GM21786 (cell line): ENCODE measurements at regions not wholly inside any gene's neighbourhood (a gene's known extent, or its start where the extent isn't known, plus 50 kb on each side); places are given as distances from the start of the nearest gene placed in this dataset.

Experiments
- ATAC-seq: cut with Tn5 transposase; IDR thresholded peaks from one replicate; pipeline ENCODE4 v1.9.1; 2021; ENCODE audit not compliant: unreplicated experiment

DNA sequence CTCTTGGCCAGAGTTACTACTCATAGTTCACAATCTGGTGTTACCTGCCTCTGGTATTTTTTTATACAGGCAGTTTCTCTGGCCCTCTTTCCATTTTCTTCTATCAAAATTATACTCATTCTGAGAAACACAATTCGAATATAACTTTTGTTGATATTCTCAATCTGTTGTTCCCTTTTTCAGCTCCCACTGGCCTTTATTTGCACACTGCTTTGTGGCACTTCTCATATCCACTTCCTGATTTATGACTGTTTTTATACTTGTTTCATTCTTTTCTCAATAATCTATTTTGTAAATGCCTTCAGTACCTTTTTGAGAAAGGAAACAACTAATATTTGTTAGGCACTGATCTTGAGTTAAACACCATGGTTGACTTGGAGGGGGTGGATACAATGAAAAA is 93.8 kb upstream of the HDAC9 start:
- ATAC-seq: no peak

GRCh38 chr7:18402488-18403183 is 92.9 kb upstream of the HDAC9 start:
- ATAC-seq: no peak

- no peak for ATAC-seq
These were observed 89.8 kb upstream of the HDAC9 start for GRCh38 chr7:18405726-18406125.

- ATAC-seq: no peak
These were observed 88.2 kb upstream of the HDAC9 start for GRCh38 chr7:18407385-18407784.

DNA sequence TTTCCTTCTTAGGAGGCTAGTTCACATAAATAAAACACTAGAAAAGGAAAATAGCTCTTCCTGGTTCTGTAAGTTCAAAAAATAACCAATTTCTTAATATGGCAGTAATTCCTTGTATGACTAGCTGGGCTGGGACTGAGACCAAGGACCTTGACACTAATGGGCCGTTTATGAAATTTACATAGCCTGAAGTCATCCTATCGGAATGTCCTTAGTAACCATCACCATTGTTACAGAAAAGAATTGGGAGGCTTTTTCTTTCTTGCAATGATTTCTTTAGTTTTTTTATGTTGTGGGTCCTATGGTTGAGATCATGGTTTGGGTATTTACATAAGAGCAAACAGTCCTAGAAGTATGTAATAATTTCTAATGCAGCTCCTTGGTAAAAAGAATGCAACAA is 87.1 kb upstream of the HDAC9 start:
- ATAC-seq: no peak

GRCh38 chr7:18408868-18409267 is 86.7 kb upstream of the HDAC9 start:
- ATAC-seq: no peak

GRCh38 chr7:18413447-18413846 is 82.1 kb upstream of the HDAC9 start:
- no peak for ATAC-seq

DNA sequence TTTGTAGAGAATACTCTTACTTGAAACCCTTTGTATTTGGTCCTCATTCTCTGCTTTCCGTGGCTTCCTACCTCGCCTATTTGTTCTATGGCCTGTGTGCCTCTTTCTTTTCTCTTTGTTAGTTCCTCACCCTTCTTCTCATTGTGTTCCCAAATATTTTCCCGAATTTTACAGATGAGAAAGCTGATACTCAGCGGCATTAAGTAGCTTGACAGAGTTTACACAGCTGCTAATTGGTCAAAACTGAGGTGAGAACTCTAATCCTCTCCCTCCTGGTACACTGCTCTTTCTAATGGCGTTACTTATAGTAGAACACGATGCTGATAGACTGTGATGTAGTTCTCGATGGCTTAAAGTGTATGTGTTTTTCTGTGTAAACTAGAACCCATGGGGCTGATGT is 80.7 kb upstream of the HDAC9 start:
- ATAC-seq: no peak

- ATAC-seq: no peak
These were observed 78.6 kb upstream of the HDAC9 start for GRCh38 chr7:18416988-18417387.

DNA sequence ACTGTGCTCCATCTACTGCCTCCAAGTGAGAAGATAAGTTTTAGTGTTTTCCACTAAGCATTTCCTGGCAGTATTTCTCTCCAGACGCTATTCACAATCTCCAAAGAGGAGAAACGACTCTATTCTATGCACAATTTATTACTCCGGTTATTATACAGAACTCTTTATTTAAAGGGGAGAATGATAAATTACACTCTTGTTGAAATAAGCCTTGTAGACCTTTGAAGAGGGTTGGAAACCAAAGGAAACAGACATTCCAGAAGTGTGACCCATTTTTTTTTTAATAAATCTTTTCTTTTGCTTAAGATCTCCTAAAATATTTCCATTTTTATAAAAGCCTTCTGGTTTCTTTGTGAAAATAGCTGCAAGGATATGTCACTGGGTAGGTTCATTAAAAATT is 76.1 kb upstream of the HDAC9 start:
- no peak for ATAC-seq

DNA sequence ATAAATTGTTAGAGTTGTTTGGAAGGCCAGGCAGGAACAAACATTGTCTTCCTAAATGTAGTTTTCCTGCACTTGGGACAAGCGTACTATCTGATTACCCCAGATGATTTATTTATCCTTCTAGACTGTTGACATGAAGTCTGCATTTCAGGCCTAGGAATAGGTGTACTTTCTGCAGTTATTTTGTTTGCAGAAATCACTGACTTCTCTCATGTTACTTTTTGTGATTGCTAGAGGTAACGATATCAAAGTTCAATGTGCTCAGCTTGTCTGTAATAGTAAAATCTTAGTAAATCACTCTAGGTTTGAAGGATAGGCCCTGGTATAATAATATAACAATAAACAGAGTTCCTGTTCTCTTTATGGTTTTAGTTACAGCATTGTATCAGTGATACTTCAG is 75.4 kb upstream of the HDAC9 start:
- ATAC-seq: no peak

- ATAC-seq: no peak
These were observed 74.8 kb upstream of the HDAC9 start for GRCh38 chr7:18420748-18421147.

GRCh38 chr7:18421297-18422002 is 74.1 kb upstream of the HDAC9 start:
- no peak for ATAC-seq

- no peak for ATAC-seq
These were observed 70.3 kb upstream of the HDAC9 start for GRCh38 chr7:18425227-18425626.

DNA sequence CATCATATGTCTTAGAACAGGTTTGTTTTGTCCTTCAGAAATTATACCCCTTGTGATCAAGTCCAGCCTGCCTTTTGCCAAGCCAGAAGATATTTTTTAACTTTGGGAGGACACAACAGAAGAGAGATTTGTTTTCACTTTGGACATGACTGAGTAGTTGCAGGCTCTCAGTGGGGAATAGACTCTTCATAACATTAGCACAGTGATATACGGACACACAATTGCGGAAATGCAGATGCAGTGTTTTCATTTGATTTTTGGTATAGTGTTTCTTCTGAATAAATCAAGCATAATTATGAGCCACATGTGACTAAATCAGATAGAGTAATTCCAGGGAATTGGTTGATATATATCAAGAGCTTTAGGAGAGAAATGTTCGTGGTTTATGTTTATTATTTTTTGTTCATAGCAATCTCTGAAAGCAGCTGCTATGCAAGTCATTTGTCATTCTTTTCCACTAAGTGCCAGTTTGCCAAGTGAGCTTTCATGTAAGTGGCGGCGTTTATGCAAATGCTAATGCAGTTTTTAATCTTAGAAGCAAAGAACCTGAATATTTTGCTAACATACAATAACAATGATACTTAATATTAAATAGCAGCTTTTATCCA is 69.6 kb upstream of the HDAC9 start:
- ATAC-seq: no peak

DNA sequence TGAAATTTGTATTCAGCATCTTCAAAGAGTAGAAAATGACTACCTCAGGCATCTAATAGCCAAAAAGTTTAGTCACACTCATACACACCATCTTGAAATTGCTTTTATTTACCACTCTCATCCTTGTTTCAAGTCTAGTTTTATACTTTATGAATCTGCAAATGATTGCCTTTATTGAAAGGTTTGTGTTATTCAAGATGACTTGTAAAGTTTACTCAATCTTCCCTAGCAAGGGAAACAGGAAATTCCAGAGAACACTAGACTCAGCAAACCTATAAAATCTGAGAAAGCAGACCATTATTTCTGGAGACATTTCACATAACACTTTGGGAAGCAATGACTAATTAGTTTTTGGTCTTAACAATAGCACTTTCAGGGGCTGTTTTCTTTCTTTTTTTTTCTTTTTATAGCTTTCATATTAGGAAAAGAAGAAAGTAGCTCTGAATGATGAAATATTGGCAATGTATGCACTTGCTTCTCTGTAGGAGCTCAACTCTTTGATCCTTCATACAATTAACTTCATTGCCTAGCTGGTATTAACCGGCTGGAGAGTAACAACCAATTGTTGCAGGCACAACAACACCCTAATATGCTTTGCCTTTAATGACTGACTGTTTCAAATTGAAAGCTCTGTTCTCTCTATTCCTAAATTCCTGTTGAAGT is 68.9 kb upstream of the HDAC9 start:
- ATAC-seq: no peak

GRCh38 chr7:18429547-18429946 is 66.0 kb upstream of the HDAC9 start:
- ATAC-seq: no peak

DNA sequence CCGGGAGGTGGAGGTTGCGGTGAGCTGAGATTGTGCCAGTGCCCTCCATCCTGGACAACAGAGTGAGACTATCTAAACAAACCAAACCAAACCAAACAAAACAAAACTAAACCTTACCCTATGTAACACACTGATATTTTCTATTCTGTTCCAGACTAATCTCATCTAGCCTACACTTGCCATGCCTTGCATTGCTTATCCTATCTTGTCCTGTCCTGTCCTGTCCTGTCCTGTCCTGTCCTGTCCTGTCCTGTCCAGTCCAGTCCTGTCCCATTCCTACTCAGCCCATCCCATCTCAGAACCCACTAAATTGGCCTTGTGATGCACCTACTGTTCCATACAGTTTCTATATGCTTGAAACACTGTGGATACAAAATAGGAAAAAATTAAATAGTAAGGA is 64.7 kb upstream of the HDAC9 start:
- ATAC-seq: no peak

- ATAC-seq: no peak
These were observed 61.4 kb upstream of the HDAC9 start for GRCh38 chr7:18434171-18434570.

DNA sequence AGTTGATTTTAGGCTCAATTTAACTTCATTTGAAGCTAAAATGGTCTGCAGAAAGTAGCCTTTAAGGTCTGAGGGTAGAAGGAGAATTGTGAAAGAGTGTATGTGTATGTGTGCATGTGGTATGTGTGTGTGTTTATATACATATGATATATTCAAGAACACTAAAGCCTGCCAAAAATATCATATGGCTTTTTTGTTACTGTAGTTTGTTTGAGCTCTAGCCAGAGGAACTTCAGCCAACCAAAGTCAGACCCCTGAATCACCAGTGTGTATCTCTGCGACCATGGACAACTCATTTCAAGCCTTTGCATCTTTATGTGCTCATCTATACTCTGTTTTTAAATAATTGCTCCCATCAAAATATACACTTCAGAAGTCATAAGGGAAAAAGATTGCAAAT is 58.4 kb upstream of the HDAC9 start:
- ATAC-seq: no peak

DNA sequence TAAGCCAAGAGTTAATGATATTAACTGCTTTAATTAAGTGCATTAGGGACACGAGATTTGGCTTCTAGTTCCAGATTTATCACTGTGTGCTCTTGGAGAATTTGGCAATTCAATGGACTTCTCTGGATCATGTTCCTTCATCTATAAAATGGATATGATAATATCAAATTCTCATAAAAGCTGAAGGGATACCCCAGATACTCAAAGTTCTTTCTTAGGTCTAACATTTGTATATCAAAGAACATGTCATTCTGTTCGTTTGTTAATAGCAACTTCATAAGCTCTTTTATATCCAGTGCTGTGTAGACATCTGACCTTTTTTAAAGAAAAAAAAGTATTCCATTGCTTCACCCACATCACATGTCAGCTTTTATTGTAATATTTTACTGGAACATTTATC is 54.6 kb upstream of the HDAC9 start:
- no peak for ATAC-seq

DNA sequence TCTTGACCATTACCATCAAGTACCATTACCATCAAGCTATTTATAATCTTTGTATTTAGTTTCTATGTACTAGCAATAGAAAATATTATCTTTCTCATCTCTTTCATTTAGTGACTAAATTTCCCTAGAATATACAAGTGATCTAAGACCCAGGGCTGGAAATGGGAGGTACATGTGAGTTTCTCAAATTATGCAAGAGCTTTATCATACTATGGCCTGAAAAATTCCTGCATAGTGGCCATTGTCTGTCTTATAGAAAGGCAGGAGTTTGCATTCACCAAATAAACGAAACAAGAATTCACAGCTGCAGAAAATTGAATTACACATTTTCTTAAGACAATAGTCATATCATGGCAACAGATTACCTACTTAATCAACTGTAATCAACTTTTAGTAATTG is 50.7 kb upstream of the HDAC9 start:
- no peak for ATAC-seq
